ENCODE measurements at regions not wholly inside any gene's neighbourhood (a gene's known extent, or its start where the extent isn't known, plus 50 kb on each side); places are given as distances from the start of the nearest gene placed in this dataset.
A peak's percentile ranks its signal among the peaks of the same experiment; 100 is the strongest.

GRCh38 chr5:97608501-97608900, 425.5 kb upstream of the RIOK2 start:
- no peak for DNase-seq

DNA sequence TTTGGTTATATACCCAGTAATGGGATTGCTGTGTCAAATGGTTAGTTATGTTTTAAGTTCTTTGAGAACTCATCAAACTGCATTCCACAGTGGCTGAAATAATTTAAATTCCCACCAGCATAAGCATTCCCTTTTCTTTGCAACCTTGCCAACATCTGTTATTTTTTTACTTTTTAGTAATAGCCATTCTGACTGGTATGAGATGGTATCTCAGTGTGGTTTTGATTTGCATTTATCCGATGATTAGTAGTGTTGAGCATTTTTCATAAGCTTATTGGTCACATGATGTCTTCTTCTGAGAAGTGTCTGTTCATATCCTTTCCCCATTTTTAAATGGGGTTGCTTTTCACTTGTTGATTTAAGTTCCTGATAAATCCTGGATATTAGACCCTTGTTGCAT, 435.7 kb upstream of the RIOK2 start:
- DNase-seq: no peak

DNA sequence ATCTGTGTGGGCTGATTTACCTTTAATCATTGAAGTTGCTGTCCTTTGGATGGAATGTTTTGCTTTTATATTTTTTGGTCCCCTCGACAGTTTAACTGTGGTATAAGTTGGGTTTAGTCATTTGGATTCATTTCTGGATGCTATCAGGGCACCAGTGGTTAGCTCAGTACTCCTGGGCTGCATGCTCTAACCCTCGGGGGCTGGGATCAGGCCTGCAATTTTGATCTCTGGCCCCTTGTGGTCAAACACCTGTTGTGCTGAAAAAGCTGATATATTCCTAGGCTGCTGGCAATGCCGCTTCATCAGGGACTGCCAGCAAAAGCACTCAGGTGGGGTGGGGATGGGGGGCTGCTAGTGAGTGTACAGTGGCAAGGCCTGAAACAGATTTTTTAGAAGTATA, 440.4 kb upstream of the RIOK2 start:
- no peak for DNase-seq

GRCh38 chr5:97624886-97625285, 441.8 kb upstream of the RIOK2 start:
- no peak for DNase-seq

GRCh38 chr5:97627272-97627671, 444.2 kb upstream of the RIOK2 start:
- no peak for DNase-seq

DNA sequence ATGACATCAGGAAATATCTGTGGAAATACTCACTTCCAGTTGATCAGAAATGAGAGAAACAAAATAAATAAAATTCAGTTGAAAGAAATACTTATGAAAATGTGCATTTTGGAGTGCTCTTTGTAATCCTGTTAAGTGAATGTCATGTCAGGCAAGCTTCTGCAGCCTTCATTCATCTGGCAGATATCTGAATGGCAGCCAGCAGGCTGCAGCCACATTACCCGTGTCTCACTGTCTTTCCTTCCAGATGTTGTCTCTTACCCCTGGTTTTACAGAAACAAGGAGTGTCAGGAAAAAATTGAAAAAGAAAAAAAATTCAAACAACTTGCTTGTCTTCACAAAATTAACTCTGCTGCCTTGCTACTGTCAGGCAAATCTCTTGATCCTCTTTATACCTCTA, 445.0 kb upstream of the RIOK2 start:
- DNase-seq: no peak

- no peak for DNase-seq
Measured at GRCh38 chr5:97628807-97629206, 445.8 kb upstream of the RIOK2 start.

- no peak for DNase-seq
Measured at GRCh38 chr5:97629276-97629675, 446.2 kb upstream of the RIOK2 start.

DNA sequence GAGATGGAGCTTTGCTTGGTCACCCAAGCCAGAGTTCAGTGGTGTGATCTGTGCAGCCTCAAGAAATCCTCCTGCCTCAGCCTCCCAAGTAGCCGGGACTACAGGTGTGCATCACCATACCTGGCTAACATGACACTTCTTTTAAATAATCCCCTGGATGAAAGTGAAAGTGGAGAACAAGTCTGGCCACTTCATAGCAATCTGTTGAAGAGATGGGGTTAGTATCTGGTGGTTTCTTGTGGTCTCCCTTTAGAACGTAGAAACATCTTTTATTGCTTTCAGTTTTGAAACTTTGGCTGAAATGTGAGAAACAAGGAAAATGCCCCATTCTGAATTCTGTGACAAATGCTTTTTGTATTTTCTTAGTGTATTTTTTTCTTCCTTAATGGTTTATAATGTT, 452.5 kb upstream of the RIOK2 start:
- DNase-seq: no peak

DNA sequence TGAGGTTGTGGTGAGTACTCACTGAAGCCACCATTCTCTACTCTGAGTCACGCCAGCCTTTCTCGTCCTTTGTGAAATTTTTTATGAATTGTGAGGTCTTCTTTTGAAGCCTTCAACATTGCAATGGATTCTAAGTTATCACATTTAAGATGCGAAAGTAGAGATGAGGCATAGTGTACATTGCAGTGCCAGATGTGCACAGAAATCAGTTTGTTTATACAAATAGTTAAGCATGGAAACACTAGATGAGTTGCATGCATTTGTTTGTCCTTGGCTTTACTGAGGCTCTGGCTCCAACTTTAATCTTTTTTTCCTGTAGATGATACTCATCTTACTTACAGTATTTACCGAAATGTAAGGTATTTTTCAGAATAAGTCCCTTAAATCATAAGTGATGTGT, 453.7 kb upstream of the RIOK2 start:
- DNase-seq: no peak

DNA sequence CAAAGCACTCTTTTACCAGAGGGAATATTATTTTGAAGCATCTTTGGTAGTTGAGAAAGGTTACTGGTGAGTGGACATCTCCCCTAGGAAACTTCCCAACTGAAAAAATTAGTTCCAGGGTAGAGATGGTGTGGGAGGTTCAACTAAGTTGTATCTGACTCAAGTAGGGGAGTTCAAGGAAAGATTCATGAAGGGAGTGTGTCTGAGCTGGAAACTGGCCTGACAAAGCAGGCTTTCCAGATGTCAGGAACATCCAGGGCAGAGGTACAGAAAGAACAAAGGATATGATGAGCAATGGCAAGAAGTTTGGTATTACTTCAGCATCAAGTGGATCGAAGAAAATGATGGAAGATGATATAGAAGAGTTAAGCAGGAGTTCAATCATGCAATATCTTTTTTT, 458.0 kb upstream of the RIOK2 start:
- DNase-seq: no peak

DNA sequence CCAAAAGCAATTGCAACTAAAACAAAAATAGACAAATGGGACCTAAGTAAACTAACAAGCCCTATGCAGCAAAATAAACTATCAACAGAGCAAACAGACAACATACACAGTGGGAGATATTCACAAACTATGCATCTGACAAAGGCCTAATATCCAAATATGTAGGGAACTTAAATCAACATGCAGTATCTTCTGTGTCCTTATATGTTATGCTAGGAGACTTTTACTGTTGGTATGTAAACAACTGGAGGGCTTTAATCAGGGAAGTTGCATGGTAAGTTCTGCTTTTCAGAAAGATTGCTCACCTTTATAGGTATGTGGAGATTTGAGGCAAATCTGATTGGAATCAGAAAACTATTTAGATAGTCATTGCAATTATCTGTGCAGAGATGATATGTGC, 461.2 kb upstream of the RIOK2 start:
- no peak for DNase-seq

DNA sequence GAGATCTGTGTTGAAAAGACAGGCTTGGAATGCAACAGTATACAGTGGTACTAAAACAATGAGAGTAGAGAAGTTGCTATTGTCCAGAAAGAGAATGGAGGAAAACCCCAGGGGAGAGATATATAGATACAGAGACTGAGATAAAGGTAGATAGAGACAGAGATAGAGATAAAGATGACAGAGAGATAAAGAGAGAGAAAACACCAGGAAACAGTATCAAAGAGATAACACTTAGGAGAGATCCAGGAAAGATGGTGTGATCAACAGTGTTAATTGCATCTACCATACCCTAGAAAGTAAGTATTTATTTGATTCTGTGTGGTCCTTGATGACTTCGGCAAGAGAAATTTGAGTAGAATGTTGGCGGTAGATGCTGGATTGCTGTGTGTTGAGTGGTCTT, 461.8 kb upstream of the RIOK2 start:
- DNase-seq: no peak

DNA sequence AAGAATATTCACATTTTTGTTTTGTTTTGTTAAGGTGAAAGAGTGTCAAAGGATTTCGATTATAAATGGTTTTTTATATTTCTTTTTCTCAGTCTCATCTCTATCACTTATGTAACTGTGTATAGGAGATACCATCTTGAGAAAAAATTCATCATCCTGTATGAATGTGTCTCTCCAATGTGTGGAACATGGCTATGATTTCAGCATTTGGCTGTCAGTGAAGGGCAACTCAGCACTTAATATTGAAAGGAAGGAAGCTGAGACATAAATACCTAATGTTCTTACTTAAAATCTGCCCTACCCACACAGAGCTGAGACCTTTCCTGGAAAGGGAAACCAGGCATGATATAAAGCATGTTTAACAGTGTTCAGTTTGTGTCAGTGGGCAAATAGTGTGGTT, 474.2 kb upstream of the RIOK2 start:
- DNase-seq: no peak

GRCh38 chr5:97658116-97658900, 475.3 kb upstream of the RIOK2 start:
- no peak for DNase-seq

GRCh38 chr5:97666783-97667182, 483.7 kb upstream of the RIOK2 start:
- no peak for DNase-seq

- no peak for DNase-seq
Measured at GRCh38 chr5:97670447-97670846, 487.4 kb upstream of the RIOK2 start.

- no peak for DNase-seq
Measured at GRCh38 chr5:97676608-97677007, 493.6 kb upstream of the RIOK2 start.

DNA sequence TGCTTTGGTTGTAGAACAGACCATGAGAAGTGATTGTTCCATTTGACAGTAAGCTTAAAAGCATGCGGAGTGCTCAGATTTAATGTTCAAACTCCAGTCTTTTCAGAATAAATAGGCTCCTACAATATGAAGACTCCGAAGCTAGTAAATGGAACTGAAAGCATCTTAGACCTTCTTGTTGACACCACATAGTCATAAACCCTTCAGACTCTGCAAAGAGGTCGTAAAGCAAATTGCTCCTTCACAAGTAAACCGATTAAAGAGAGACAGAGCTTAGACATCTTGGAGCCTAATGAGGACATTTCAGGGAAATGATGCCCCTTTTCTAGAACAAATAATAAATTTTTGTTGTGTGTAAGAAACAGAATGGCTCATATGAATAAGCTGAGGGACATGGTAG, 511.0 kb upstream of the RIOK2 start:
- DNase-seq: no peak

- peak in 1 of 2 experiments; percentile 8 for DNase-seq
Measured at GRCh38 chr5:97714424-97714823, 531.4 kb upstream of the RIOK2 start.

DNA sequence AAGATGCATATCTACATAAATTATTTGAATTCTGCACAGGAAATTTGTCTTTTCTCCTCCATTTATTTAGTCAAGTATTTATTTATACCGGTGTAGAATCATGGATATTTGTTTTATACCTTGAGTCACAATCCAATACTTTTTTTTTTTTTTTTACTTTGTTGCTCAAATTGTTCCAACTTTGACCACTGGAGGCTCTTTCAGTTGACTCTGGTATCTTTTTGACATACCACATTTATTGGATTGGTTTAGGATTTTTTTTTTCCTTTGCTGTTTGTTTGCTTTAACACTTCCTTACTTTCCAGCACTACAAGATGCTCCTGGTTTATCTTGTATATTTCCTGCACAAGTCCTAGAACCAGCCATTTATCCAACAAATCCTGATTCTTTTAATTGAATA, 543.1 kb upstream of the RIOK2 start:
- DNase-seq: no peak

DNA sequence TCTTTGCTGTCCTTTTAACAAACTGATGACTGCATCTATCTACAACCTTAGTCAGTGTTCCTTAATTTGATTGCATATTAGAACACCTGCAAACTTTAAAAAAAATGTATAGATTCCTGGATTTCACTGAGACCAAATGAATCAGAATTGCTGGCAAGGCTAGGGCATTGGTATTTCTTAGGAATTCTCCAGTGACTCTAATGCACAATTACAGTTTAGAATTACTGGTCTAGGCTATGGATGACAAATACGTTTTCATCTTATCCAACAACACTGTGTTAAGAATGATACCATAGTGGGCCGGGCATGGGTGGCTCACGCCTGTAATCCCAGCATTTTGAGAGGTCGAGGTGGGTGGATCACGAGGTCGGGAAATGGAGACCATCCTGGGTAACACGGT, 545.9 kb upstream of the RIOK2 start:
- DNase-seq: no peak

- DNase-seq: no peak
Measured at GRCh38 chr5:97729938-97730337, 546.9 kb upstream of the RIOK2 start.

- DNase-seq: no peak
Measured at GRCh38 chr5:97735209-97735608, 552.2 kb upstream of the RIOK2 start.

- DNase-seq: no peak
Measured at GRCh38 chr5:97737608-97738007, 554.6 kb upstream of the RIOK2 start.
